Panc1 (cell line): ENCODE measurements at regions not wholly inside any gene's neighbourhood (a gene's known extent, or its start where the extent isn't known, plus 50 kb on each side); places are given as distances from the start of the nearest gene placed in this dataset.

Source experiments
- POLR2AphosphoS5 ChIP-seq: IDR thresholded peaks from 2 replicates; pipeline ENCODE4 v1.6.1; 2012; ENCODE audit warnings: mild to moderate bottlenecking, low read depth, low read length, moderate library complexity
- TF ChIP-seq, protein P1 (sequence below): fragments of 450-650 bp; IDR thresholded peaks from 2 replicates; pipeline ENCODE4 v1.5.1; 2017; ENCODE audit warnings: mild to moderate bottlenecking
- TF ChIP-seq, protein P2 (sequence below), 2 experiments: IDR thresholded peaks; 2 replicates each; pipeline ENCODE4 v1.6.1; 2011 to 2012; ENCODE audit warnings: low read depth in 2 of 2, control low read depth in 1 of 2, low read length in 1 of 2, mild to moderate bottlenecking in 1 of 2, moderate library complexity in 1 of 2; ENCODE audit not compliant: insufficient read depth in 1 of 2

DNA sequence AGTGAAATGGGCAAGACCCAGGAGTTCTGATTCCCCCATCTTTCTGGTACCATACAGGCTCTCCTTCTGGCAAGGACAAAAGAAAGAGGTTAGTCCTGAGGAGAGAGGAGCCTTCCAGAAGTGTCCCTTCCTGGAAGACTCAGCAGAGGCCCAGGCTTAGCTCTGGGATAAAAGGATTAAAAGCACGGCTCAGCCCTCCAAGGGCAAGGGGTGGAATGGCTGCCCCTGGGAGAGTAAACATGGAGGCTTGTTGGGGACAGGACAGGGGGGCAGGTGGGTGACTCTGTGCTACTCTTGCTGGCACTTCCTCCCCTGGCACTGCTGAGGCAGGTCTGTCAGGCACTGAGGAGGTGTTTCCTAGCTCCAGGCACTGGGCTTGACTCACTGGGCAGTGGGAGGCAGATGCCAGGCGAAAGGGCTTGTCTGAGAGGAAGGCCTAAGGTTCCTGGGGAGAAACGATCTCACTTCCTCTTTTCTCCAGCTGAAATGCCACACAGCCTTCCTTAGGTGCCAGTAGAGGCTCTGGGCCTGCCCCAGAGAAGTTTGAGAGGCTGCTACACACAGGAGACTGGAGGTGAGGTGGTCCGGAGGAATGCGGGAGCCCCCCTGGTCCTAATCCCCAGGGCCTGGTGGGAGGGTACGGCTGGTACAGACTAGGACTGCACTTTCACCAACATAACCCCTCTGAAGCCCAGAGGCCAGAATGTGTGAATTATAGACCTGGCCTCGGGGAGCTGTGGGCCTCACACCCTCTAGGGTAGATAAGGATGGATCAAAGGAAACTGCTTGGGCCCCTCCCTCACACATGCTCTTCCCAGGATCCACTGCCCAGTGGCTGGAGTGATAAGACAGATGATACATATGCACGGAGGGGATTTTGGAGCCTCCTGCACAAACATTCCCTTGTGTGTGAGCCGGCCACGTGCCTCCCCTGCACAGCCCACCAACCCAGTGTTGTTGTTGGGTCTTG lies 63.2 kb upstream of the PODXL start:
- TF ChIP-seq POLR2AphosphoS5, result no peak
- TF ChIP-seq, protein P1, sequence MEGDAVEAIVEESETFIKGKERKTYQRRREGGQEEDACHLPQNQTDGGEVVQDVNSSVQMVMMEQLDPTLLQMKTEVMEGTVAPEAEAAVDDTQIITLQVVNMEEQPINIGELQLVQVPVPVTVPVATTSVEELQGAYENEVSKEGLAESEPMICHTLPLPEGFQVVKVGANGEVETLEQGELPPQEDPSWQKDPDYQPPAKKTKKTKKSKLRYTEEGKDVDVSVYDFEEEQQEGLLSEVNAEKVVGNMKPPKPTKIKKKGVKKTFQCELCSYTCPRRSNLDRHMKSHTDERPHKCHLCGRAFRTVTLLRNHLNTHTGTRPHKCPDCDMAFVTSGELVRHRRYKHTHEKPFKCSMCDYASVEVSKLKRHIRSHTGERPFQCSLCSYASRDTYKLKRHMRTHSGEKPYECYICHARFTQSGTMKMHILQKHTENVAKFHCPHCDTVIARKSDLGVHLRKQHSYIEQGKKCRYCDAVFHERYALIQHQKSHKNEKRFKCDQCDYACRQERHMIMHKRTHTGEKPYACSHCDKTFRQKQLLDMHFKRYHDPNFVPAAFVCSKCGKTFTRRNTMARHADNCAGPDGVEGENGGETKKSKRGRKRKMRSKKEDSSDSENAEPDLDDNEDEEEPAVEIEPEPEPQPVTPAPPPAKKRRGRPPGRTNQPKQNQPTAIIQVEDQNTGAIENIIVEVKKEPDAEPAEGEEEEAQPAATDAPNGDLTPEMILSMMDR, result no peak
- TF ChIP-seq, protein P2, sequence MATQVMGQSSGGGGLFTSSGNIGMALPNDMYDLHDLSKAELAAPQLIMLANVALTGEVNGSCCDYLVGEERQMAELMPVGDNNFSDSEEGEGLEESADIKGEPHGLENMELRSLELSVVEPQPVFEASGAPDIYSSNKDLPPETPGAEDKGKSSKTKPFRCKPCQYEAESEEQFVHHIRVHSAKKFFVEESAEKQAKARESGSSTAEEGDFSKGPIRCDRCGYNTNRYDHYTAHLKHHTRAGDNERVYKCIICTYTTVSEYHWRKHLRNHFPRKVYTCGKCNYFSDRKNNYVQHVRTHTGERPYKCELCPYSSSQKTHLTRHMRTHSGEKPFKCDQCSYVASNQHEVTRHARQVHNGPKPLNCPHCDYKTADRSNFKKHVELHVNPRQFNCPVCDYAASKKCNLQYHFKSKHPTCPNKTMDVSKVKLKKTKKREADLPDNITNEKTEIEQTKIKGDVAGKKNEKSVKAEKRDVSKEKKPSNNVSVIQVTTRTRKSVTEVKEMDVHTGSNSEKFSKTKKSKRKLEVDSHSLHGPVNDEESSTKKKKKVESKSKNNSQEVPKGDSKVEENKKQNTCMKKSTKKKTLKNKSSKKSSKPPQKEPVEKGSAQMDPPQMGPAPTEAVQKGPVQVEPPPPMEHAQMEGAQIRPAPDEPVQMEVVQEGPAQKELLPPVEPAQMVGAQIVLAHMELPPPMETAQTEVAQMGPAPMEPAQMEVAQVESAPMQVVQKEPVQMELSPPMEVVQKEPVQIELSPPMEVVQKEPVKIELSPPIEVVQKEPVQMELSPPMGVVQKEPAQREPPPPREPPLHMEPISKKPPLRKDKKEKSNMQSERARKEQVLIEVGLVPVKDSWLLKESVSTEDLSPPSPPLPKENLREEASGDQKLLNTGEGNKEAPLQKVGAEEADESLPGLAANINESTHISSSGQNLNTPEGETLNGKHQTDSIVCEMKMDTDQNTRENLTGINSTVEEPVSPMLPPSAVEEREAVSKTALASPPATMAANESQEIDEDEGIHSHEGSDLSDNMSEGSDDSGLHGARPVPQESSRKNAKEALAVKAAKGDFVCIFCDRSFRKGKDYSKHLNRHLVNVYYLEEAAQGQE (IDR thresholded peaks at IDR 0.05; ENCODE audit: insufficient read depth in 1 of 2, low read depth in 2 of 2, low read length in 1 of 2), result no peak
